Daoy (cell line): ENCODE measurements at regions not wholly inside any gene's neighbourhood (a gene's known extent, or its start where the extent isn't known, plus 50 kb on each side); places are given as distances from the start of the nearest gene placed in this dataset.
"Not testable (repeated sequence)": the region's sequence is repeated elsewhere in the genome, so short reads cannot be mapped to it uniquely, and the experiment has no call there.

ENCODE experiments used
- DNase-seq: peaks from one replicate; pipeline ENCODE4 v3.0.0-alpha.2; 2015; ENCODE audit warnings: low read depth

DNA sequence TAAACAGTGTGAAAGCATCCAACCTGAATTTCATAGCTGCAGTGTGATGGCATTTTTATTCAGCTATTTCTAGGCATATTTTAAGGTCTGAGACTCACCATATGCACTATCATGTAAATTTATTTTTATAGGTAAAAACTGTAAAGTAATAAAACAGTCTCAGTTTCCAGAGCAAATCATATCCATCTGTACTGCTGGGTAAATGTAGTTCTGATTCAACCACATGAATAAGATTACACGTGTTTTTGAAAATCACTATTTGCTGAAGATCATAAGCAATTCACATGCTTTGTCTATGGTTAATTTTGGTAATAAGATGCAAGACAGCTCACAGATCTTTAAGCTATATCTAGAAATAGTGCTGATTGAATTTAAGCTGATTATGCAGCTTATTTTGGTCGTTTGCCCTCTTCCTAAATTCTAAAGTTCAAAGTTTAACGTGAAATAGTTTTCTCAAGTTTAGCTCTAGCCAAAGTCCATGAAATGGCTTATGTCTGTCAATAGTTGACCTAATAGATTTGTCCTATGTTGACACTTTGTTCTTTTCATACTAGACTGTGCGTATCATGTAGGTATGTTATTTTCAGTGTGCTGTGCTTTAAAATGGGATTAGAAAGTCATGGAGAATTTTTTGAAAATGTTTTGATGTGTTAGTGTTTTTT, 489.0 kb downstream of the USP25 start:
- no peak for DNase-seq

DNA sequence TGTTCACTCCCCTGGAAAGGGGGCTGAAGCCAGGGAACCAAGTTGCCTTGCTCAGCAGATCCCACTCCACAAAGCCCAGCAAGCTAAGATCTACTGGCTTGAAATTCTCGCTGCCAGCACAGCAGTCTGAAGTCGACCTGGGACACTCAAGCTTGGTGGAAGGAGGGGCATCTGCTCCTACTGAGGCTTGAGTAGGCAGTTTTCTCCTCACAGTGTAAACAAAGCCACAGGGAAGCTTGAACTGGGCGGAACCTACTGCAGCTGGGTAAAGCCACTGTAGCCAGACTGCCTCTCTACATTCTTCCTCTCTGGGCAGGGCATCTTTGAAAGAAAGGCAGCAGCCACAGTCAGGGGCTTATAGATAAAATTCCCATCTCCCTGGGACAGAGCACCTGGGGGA, 495.0 kb downstream of the USP25 start:
- not testable (repeated sequence) for DNase-seq

DNA sequence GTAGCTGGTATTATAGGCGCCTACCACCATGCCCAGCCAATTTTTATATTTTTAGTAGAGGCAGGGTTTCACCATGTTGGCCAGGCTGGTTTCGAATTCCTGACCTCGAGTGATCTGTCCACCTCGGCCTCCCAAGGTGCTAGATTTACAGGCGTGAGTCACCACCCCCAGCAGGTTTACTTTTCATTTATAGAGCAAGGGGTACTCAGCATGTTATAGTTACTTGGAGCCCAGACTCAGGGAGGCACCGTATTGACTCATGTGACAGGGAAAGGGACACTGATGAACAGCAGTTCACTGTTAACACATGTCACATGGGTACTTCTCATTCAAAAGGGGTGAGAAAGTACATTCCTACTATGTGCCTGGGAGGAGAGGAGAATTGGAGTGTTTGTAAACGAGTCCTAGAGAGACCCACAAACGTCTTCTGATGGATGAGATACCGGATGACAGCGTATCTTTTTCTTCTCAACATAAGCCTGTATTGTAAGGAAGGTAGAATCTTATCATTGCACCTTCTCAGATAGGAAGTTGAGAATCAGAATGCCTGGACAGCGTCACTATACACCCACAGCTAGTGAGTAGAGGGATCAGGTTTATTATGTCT, 510.0 kb downstream of the USP25 start:
- DNase-seq: peak; percentile 39

DNA sequence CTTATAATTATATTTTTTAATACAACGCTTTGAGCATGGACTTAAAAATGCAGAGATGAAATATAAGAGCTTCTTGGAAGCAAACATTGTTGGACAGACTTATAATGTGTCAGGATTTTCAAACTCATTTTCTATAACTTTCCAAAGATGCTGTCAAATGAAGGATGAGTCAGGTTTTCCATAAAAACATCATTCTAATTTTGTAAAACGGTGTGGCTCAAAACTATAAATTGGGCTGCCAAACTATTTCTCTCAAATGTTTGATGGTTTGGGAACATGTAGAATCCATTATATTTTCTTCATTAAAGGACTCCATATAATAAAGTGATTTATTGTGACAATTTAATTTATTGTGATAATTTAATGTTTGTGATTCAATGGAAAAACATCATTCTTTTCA, 511.2 kb downstream of the USP25 start:
- DNase-seq: no peak

DNA sequence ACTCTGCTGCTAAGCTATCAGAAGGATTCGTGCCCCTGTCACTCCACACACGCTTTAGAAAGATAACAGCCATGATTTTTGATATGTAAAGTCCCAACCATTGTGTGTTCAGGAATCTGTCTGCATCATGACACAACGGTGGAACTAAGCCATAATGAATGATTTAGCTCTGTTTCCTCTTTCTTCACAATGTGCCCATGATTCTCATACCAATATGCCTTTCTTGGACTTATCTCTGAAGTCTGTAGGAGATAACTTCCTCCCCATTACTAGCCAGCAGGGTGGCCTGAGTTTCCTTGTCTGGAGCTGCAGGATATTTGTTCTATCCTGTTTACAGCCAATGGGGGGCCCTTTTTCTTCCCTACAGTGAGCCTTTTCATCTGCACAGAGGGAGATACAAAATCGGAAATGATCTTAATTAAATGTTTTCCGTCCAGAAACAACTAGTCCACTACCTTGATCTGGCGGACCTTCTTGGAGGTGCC, 511.7 kb downstream of the USP25 start:
- no peak for DNase-seq

DNA sequence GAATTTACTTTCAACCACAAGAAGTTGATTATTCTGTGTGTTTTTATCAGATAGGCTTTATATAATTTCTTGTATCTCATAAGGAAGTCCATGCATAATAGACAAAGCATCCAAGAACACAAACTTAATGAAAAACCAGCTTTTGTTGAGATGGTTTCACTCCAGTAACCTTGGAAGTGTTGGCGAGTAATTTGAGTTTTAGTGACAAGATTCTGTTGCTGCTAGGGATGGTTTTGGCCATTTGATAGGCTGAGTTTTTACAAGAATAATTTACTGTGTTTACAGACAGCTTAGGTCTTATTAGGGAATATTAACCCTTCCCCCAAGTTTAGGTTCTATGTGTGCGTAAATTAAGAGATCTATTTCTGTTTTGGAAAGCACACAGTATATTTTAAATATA, 513.6 kb downstream of the USP25 start:
- DNase-seq: no peak

DNA sequence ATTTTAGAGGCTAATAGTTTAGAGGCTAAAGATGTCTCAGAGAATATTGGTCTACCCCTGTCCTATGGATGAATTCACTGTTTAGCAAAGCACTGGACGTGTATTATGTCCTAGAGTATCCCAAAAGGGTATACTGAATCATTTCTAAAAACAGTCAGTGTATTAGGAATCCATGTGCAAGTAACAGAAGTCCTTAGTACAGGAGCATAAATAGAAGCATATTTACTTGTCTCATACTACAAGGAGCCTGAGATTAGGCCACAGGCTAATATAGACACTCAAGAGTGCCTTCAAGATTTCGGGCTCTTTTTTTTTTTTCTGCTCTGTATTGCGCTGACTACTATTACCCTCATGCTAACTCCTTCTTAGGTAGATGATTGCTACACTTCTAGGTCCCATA, 518.9 kb downstream of the USP25 start:
- DNase-seq: no peak

DNA sequence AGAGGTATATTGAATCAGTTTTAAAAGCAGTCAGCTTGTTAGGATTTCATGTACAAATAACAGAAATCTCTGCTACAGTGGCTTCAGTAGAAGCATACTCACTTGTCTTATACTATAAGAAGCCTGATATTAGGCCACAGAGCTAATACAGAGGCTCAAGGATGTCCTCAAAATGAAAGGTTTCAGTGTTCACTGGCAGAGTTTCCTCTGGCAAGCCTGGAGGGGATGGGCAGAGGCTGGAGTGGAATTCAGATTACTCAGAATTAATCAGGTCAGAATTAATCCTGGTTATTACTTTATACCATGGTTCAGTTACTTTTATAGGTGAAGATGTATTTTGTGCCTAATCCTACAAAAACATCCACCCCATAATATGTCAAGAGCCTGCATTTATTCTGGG, 520.5 kb downstream of the USP25 start:
- DNase-seq: no peak

DNA sequence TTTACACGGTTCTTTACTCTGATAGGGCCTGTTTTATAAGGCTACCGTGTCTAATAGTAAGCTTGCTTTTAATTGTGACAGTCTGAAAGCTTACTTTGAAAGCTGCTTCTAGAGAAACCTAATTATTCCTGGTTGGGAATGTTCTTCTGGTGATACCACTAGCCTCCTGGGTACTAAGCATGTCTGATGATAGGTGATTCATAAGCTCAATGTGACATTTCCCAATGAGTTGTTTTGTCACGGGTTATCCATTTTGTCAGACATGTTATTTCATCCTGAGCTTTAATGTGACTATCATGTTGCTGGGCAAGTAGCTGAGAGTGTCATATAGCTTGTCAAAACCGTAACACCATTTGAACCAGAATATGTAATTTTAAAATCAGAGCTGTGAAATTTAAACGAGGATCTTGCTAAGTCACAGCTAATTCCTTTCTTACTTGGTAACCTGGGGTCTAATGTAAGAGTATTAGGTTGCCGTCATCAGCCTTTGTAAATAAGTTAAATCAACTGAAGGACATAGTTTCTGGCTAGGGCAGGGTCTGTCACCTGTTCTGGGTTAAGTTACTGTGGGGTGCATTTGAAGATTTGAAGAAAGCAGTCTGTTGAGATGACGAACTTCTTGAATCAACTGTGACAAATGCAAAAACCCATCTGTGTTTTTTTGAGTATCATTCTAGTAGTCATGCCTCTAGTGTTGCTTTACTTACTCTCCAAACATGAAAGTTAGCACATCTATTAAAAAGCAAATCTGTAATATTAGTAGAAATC, 529.2 kb downstream of the USP25 start:
- no peak for DNase-seq

DNA sequence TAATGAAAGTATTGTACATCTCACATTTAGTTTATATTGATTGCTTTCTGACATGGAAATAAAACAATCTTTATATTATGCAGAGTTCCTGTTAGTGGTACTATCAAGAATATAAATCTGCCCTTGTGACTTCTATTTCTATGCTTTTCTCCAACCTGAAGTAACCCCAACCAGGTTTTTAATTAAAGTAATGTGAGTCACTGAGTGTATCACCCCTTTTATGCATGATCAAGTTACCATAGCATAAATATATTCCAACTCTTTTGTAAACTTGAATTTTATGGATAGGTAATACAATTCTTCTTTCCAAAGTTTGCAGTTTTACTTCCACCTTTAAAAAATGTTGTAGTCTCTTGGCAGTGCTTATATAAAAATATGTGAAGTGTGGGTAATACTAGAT, 532.3 kb downstream of the USP25 start:
- no peak for DNase-seq

DNA sequence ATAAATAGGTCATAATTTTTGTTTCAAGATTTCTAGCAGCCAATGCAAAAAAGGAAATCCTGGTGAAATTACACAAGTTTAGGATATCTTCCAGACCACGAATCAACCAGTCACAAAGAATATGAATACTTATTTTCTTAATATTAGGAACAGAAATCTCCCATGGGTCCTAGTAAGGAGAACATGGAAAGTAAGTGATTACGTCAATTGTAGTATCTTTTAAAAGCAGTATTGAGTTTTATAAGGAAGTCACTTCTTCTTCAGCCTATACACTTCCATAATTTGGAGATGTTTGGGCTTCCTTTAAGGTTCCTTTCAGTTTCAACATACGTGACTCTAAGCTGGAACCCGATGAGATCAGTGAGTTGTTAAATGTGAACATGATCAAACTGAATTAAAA, 534.5 kb downstream of the USP25 start:
- DNase-seq: no peak

DNA sequence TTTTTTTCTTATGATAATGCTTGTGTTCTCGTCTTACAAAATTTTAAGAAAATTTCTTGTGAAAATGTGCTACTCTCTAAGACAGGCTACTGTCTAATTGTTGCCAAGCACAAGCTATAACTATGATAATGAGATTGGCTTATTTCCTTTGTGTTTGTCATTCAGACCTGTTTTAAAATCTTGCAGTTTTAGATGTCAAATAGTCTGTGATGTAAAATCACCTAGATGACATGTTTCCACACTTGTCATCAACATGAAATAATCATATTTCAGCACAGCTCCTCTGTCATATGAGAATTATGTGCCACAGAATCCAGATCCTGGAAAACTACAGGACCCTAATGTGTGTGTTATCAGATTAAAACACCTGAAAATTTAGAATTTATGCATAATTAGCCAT, 539.7 kb downstream of the USP25 start:
- no peak for DNase-seq

DNA sequence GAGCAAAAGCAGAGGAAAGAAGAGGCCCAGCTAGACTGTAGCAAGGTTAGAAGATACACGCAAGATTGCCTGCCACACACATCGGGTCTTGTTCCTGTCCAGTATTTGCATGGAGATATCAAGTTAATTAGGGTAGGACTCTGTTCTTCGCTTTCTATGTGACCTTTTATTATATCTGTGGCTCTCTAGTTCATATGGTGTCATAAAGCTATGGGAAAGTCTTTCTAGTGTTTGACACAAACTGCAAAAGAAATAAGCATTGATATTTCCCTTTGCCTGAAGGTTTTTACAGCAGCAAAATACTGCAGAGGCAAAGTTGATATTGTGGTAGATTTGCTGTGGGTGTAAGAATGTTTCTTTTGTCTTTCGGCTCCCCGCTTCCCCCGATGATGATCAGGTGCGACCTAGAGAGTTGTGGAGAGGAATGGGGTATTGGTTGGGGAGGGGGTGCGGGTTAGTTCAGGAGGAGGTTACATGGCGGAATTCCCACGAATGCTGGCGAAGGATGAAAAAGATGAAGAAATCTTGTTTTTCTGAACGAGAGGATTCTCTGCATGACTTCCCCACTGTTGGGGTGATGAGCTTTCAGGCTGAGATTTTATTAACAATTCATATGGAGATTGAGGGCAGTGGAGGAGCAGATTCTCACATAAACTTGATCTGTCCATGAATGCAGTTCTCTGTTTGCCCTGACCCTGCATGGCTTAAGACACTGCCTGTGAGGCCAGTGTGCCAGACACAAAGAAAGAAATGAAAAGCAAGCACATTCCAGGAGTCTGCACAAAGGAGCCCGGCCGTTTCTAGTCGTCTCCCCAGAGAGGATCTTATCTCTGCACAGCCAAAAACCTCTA, 550.2 kb downstream of the USP25 start:
- DNase-seq: no peak

DNA sequence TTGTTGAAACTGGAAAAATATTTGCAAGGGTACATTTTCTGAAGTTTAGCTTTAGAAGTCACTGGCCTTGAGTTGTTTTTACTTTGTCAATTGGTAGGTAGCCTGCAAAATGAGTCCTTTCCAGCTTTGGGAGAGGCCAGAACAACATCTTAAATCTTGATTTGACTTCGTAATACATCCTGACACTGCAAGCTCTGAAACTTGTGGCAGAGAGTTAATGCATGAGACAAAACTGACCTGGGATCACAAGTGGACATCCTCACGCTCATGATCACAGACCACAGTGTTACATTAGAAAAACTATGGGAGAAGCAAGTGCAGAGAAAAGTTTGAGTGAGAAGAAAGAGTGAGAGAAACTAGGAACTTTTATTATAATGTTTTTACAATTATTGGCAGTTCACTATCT, 550.9 kb downstream of the USP25 start:
- DNase-seq: no peak

DNA sequence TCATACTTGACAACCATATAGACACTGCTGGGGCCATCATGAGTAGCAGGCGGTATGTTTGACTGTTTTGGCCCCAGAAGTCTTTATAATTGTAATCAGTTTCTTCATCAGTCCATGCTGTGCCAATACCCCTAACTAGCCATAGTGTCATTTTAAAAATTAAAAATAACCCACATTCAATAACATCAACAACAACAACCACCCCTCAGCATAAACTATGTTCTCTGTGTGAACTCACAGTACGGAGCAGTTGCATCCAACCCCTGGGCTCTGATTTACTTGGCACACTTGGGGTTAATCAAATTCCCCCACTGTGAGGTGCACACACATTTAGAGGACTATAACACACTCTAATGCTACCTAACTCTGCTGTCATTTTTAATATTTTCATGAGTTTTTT, 553.7 kb downstream of the USP25 start:
- no peak for DNase-seq

DNA sequence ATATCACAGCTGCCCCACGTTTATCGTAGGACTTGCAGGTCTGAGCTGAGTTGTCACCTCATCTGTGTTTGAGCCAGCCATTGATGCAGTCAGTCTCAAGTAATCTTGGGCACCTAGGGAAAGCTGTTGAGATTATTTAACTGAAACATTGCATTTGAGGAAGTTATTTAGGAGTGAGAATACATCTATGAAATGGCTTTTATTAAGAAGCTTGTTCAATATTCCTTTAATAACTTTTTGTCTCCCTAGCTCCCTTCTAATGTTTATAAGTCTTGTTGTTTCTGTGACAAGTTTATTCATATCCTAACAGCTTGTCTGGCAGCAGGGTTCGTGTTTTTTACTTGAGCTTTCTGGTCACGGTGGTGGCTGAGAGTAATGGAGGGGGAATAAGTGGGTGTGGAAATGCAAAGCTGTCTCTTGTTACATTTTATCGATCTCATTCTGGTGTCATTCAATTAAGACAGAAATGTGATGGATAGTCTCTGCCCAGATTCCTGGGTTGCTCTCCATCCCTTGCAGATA, 555.9 kb downstream of the USP25 start:
- DNase-seq: no peak

DNA sequence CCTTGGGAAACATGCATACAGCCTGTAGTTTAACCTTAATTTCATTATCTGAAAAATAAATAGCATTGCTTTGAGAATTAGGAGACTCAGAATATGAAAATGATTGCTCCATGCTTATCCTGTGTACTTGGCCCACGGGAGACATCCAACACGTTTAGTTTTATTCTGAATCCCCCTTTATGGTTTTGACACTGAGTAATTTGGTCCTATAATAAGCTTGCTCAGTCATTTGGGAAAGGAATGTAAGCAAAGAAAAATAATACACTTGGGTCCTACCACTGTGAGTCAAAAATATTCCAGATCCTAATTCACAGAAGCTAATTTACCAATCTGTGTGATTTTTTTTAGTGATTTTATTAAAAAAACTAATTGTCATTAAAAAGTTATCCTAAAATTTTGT, 557.3 kb downstream of the USP25 start:
- no peak for DNase-seq

DNA sequence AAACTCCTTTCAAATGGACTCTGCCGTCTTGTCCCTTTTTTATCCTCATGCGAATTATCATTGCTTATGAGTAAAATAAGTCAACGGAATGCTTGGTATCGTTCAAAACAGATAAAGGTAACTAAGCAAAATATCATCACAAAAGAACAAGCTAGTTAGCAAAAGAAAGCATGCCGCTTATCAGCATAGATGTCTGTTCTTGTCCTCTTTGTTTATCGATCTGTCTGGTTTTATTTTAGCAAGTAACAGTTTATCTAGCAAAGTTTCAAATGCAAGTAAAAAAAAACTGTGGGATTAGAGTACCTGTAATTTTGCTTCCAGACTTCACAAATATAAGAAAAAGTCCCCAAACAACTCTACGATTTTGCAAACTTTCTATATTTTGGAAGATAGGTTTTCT, 561.5 kb downstream of the USP25 start:
- DNase-seq: no peak

DNA sequence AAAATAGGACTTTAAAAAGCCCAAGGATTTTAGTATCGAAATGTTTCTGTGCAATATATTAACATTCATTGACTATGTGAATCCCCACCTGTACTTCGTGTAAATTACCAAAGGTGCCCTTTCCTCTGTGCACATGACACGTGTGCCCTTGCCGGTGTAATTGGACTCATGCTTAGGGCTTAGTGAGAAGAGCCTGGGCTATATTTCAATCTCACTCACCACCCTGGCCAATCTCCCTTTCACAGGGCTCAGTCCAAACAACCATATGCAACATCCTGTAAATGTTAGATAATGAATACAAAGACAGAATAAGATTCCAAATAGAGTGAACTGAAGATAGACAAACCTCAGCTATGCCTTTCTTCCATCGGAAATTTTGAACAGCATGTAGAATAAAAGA, 564.3 kb downstream of the USP25 start:
- no peak for DNase-seq

DNA sequence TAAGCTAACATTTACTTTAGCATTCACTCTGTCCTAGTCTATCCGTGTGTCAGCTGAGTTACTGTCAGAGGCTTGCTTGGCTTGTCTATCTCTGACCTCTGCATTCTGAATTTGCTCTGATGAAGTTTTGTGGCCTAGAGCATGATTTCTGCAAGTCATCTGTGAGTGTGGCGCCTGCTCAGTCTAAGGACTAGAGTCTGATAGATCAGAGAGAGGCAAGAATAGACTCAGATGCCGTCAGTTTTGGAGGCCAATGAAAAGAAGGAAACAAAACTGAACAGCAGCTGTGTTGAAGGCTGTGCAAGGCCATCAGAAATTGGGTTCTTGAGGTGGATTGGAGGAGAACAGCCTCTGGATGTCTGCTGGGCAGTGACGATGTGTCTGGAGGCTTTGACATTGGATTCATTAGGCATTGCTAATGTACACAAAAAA, 573.1 kb downstream of the USP25 start:
- DNase-seq: no peak

DNA sequence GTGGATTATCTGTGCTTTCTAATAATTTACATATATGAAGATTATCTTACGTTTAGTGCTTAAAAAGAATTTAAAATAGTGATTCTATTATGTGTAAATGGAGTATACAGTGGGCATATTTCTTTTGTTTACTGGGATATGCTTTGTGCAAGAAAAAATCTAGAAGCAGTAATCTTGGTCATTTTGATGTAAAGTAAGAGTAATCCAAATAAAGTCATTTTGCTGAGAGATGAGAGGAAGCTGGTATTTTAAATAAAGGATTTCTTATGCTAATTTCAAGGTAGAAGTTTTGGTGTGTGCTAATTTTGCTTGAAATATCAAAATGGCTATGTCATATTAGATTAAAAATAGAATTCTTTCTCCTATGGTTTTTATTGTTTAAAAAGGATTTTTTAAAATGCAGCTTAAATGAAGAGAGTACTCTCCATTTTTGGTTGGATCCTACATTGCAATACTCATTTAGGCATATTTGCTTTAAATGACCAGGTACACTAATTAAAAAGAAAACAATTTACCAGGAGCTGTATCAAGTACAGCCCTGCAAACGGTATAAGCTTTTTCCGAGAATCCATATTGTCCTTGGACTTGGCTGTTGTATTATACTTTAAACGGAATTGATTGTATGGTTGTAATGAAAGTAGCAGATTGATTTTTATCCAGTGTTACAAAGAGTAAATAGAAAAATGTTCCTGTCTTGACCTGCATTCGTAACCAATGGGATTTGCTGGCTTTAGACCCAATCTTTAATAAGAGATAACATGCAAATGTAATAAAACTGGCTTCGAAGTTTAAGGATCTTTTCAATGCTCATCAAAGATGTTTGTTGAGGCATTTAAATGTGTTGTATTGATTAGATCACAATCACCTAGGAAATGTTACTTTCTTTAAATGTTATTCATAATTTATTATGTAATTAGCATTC, 574.7 kb downstream of the USP25 start:
- DNase-seq: no peak
